ENCODE measurements at regions not wholly inside any gene's neighbourhood (a gene's known extent, or its start where the extent isn't known, plus 50 kb on each side); places are given as distances from the start of the nearest gene placed in this dataset.
A peak's percentile ranks its signal among the peaks of the same experiment; 100 is the strongest.

DNA sequence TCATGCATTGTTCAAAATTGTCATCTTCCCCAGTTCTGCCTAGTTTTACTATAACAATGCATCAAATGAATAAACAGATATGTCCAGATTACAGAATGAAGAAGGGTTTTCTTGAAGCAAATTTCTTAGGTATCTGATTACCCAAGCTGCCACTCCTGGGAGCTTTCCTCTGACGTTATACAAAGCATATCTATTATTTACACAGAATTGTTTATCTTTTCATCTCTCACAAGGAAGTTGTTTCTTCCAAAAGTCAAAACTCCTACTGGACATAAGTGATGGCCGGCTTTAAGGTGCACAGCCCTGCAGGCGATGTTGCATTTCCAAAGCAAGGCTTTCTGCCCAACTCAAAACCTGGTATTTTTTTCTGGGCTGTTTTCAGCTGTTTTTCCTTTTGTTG, 73.4 kb upstream of the ANKH start:
- H4K20me1 ChIP-seq (ENCODE audit: control insufficient read depth, extremely low read depth, insufficient read depth, low read length), result no peaks in the 10 kb centered on the region
- H3K27ac ChIP-seq (ENCODE audit: insufficient read depth, low read length), result no peak overlapping the region
- no peaks in the 10 kb centered on the region for H3K36me3 ChIP-seq (ENCODE audit: control insufficient read depth, insufficient read depth, low read length)
- H3K9ac ChIP-seq (ENCODE audit: insufficient read depth, low read length), result no peak overlapping the region
- no peak for DNase-seq (ENCODE audit: low read depth in 2 of 2)
- no peak overlapping the region for H3K4me3 ChIP-seq (replicated peaks in 1 of 4; ENCODE audit: control extremely low read depth in 1 of 4, insufficient read depth in 1 of 4, low read depth in 3 of 4, low read length in 4 of 4)
- TF ChIP-seq CTCF (conservative IDR thresholded peaks at IDR 0.05 in 1 of 2, IDR thresholded peaks at IDR 0.05 in 1 of 2; ENCODE audit: low read depth in 1 of 2, low read length in 2 of 2) (no peak), EZH2 (IDR thresholded peaks at IDR 0.05; ENCODE audit: low read length, missing control alignments) (no peak)
- H3K79me2 ChIP-seq (ENCODE audit: control insufficient read depth, insufficient read depth, low read length), result no peaks in the 10 kb centered on the region
- no peaks in the 10 kb centered on the region for H3K9me3 ChIP-seq (ENCODE audit: control insufficient read depth, insufficient read depth, low read depth, low read length)
- no peak overlapping the region for H2AFZ ChIP-seq (ENCODE audit: low read length)
- H3K4me1 ChIP-seq (ENCODE audit: control insufficient read depth, extremely low read depth, insufficient read depth, low read length), result no peaks in the 10 kb centered on the region
- peaks cover 2% of the 10 kb centered on the region for H3K27me3 ChIP-seq (ENCODE audit: control insufficient read depth, insufficient read depth, low read length)
- no peak overlapping the region for H3K4me2 ChIP-seq (ENCODE audit: extremely low read depth, insufficient read depth, low read length)

- Histone ChIP-seq H3K4me3 (replicated peaks in 1 of 4; ENCODE audit: control extremely low read depth in 1 of 4, insufficient read depth in 1 of 4, low read depth in 3 of 4, low read length in 4 of 4) (no peak overlapping the region), H3K27me3 (ENCODE audit: control insufficient read depth, insufficient read depth, low read length) (peaks cover 2% of the 10 kb centered on the region), H3K27ac (ENCODE audit: insufficient read depth, low read length) (no peak overlapping the region), H3K79me2 (ENCODE audit: control insufficient read depth, insufficient read depth, low read length) (no peaks in the 10 kb centered on the region), H3K9me3 (ENCODE audit: control insufficient read depth, insufficient read depth, low read depth, low read length) (no peaks in the 10 kb centered on the region), H3K36me3 (ENCODE audit: control insufficient read depth, insufficient read depth, low read length) (no peaks in the 10 kb centered on the region), H3K9ac (ENCODE audit: insufficient read depth, low read length) (no peak overlapping the region), H3K4me2 (ENCODE audit: extremely low read depth, insufficient read depth, low read length) (no peak overlapping the region), H3K4me1 (ENCODE audit: control insufficient read depth, extremely low read depth, insufficient read depth, low read length) (no peaks in the 10 kb centered on the region), H4K20me1 (ENCODE audit: control insufficient read depth, extremely low read depth, insufficient read depth, low read length) (no peaks in the 10 kb centered on the region), H2AFZ (ENCODE audit: low read length) (no peak overlapping the region)
- TF ChIP-seq EZH2 (IDR thresholded peaks at IDR 0.05; ENCODE audit: low read length, missing control alignments) (no peak), CTCF (conservative IDR thresholded peaks at IDR 0.05 in 1 of 2, IDR thresholded peaks at IDR 0.05 in 1 of 2; ENCODE audit: low read depth in 1 of 2, low read length in 2 of 2) (no peak)
- DNase-seq (ENCODE audit: low read depth in 2 of 2), result no peak
Observed at GRCh38 chr5:14944350-14944739, 72.8 kb upstream of the ANKH start.

- Histone ChIP-seq H3K27ac (ENCODE audit: insufficient read depth, low read length) (no peak overlapping the region), H3K4me3 (replicated peaks in 1 of 4; ENCODE audit: control extremely low read depth in 1 of 4, insufficient read depth in 1 of 4, low read depth in 3 of 4, low read length in 4 of 4) (no peak overlapping the region), H3K4me1 (ENCODE audit: control insufficient read depth, extremely low read depth, insufficient read depth, low read length) (no peaks in the 10 kb centered on the region), H3K36me3 (ENCODE audit: control insufficient read depth, insufficient read depth, low read length) (no peaks in the 10 kb centered on the region), H3K4me2 (ENCODE audit: extremely low read depth, insufficient read depth, low read length) (no peak overlapping the region), H3K79me2 (ENCODE audit: control insufficient read depth, insufficient read depth, low read length) (no peaks in the 10 kb centered on the region), H4K20me1 (ENCODE audit: control insufficient read depth, extremely low read depth, insufficient read depth, low read length) (no peaks in the 10 kb centered on the region), H3K9me3 (ENCODE audit: control insufficient read depth, insufficient read depth, low read depth, low read length) (no peaks in the 10 kb centered on the region), H3K9ac (ENCODE audit: insufficient read depth, low read length) (no peak overlapping the region), H3K27me3 (ENCODE audit: control insufficient read depth, insufficient read depth, low read length) (peaks cover 2% of the 10 kb centered on the region), H2AFZ (ENCODE audit: low read length) (no peak overlapping the region)
- TF ChIP-seq CTCF (conservative IDR thresholded peaks at IDR 0.05 in 1 of 2, IDR thresholded peaks at IDR 0.05 in 1 of 2; ENCODE audit: low read depth in 1 of 2, low read length in 2 of 2) (no peak), EZH2 (IDR thresholded peaks at IDR 0.05; ENCODE audit: low read length, missing control alignments) (no peak)
- DNase-seq (ENCODE audit: low read depth in 2 of 2), result peak in 1 of 2 donors; percentile 62
Observed at GRCh38 chr5:14942212-14942611, 70.6 kb upstream of the ANKH start.
